ENCODE measurements at regions not wholly inside any gene's neighbourhood (a gene's known extent, or its start where the extent isn't known, plus 50 kb on each side); places are given as distances from the start of the nearest gene placed in this dataset.

DNA sequence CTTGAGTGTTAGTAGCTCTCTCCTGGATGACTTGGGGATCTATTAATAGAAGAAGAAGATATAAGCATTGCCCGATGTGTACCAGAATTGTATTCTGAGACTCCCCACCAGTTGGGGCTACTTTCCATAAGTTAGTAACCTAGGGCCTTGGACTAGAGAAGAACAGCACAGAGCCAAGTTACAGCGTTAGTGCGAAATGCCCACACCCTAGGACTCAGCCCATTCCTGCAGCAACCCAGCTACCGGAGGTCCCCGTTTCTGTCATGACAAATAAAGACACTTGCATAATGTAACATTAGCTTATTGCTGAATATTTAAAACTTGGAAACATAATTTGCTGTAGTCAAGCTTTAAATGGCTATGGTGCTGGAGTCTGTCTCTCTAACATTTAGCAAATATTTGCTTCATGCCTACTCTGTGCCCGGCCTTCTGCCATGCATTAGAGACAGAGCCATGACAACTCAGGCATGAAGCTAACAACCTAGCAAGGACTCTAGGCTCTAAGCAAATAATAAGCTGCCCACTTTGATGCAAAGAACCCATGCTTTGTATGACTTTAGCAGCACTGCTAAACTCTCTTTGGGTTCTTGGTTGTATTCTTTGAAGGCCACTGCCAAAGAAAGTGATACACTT, 103.4 kb upstream of the COL21A1 start:
- no peak overlapping the region for H4K8ac ChIP-seq (replicated peaks; ENCODE audit: insufficient read length, low read depth, low read length)
- H3K27me3 Mint-ChIP-seq (ENCODE audit: low read depth), result no peaks in the 10 kb centered on the region
- no peak overlapping the region for H2AK5ac ChIP-seq (ENCODE audit: insufficient read length, low read length)
- H2BK15ac ChIP-seq (ENCODE audit: low read depth, low read length), result no peak overlapping the region
- H3K14ac ChIP-seq (ENCODE audit: insufficient read depth, low read length), result no peak overlapping the region
- H3K4ac ChIP-seq (ENCODE audit: low read depth, low read length), result no peak overlapping the region
- H3K4me1 ChIP-seq (ENCODE audit: insufficient read depth, low read length), result no peaks in the 10 kb centered on the region
- no peaks in the 10 kb centered on the region for H3K9me3 ChIP-seq (ENCODE audit: control insufficient read depth, low read depth, low read length)
- no peak overlapping the region for H2BK12ac ChIP-seq (ENCODE audit: insufficient read length, low read depth, low read length)
- no peak for DNase-seq
- no peak overlapping the region for H2BK120ac ChIP-seq (ENCODE audit: low read depth, low read length, poor library complexity, severe bottlenecking)
- peaks cover 6% of the 10 kb centered on the region in 2 experiments; a peak in 3 of 4 replicates for H3K4me1 Mint-ChIP-seq
- peaks cover 2 to 13% (median 4%) of the 10 kb centered on the region in 3 experiments; a peak in 6 of 7 replicates for H3K36me3 Mint-ChIP-seq (ENCODE audit: insufficient read depth in 1 of 3, low read depth in 3 of 3)
- H3K23ac ChIP-seq (ENCODE audit: insufficient read length, low read depth, low read length), result no peak overlapping the region
- H3K27ac ChIP-seq (ENCODE audit: insufficient read length, low read depth, low read length), result no peak overlapping the region
- no peak overlapping the region for H3K18ac ChIP-seq (ENCODE audit: insufficient read length, low read depth, low read length)
- no peak overlapping the region for H2BK20ac ChIP-seq (ENCODE audit: low read depth, low read length, poor library complexity, severe bottlenecking)
- no peaks in the 10 kb centered on the region for H3K79me2 ChIP-seq (ENCODE audit: insufficient read depth, low read length)
- no peak overlapping the region for H4K5ac ChIP-seq (ENCODE audit: insufficient read length, low read depth, low read length)
- no peaks in the 10 kb centered on the region for H3K79me1 ChIP-seq (ENCODE audit: insufficient read depth, low read depth, low read length, poor library complexity, severe bottlenecking)
- H3K4me2 ChIP-seq (ENCODE audit: insufficient read depth, insufficient read length, low read length), result no peak overlapping the region
- H3K27me3 ChIP-seq (ENCODE audit: insufficient read depth, low read length), result no peaks in the 10 kb centered on the region
- no CpG with 5 or more reads among the region's 6 CpGs for WGBS (ENCODE audit: extremely low coverage, insufficient read length, low lambda C conversion rate)
- no peak overlapping the region for H3K56ac ChIP-seq (ENCODE audit: insufficient read length, low read depth, low read length)
- peaks cover 18 to 19% of the 10 kb centered on the region in 2 experiments for H3K9me3 Mint-ChIP-seq
- H3K27ac Mint-ChIP-seq, result no peak overlapping the region
- H3T11ph ChIP-seq (ENCODE audit: low read length), result no peak overlapping the region
- no peak overlapping the region for H2AFZ ChIP-seq (ENCODE audit: low read length)
- H3K9ac ChIP-seq (ENCODE audit: extremely low read depth, insufficient read length, low read length), result no peak overlapping the region
- TF ChIP-seq, protein P1, sequence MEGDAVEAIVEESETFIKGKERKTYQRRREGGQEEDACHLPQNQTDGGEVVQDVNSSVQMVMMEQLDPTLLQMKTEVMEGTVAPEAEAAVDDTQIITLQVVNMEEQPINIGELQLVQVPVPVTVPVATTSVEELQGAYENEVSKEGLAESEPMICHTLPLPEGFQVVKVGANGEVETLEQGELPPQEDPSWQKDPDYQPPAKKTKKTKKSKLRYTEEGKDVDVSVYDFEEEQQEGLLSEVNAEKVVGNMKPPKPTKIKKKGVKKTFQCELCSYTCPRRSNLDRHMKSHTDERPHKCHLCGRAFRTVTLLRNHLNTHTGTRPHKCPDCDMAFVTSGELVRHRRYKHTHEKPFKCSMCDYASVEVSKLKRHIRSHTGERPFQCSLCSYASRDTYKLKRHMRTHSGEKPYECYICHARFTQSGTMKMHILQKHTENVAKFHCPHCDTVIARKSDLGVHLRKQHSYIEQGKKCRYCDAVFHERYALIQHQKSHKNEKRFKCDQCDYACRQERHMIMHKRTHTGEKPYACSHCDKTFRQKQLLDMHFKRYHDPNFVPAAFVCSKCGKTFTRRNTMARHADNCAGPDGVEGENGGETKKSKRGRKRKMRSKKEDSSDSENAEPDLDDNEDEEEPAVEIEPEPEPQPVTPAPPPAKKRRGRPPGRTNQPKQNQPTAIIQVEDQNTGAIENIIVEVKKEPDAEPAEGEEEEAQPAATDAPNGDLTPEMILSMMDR (conservative IDR thresholded peaks at IDR 0.05), result no peak
- no peak overlapping the region for H4K91ac ChIP-seq (ENCODE audit: insufficient read length, low read depth, low read length)
- no peaks in the 10 kb centered on the region for H3K23me2 ChIP-seq (ENCODE audit: insufficient read length, low read depth, low read length, poor library complexity, severe bottlenecking)
- no peak overlapping the region for H3K4me3 Mint-ChIP-seq
- no peak overlapping the region for H2BK5ac ChIP-seq (ENCODE audit: insufficient read length, low read length)
- H4K20me1 ChIP-seq (ENCODE audit: control insufficient read depth, insufficient read depth, insufficient read length), result no peaks in the 10 kb centered on the region
